K562 (cell line): ENCODE measurements at regions not wholly inside any gene's neighbourhood (a gene's known extent, or its start where the extent isn't known, plus 50 kb on each side); places are given as distances from the start of the nearest gene placed in this dataset.
A peak's percentile ranks its signal among the peaks of the same experiment; 100 is the strongest.

Experiments
- BMI1 ChIP-seq: fragments of 150-350 bp; IDR thresholded peaks from 2 replicates; pipeline ENCODE4 v1.6.1; 2014; ENCODE audit warnings: low read length
- CBFA2T2 ChIP-seq: fragments of 450-650 bp; conservative IDR thresholded peaks from 2 replicates; pipeline ENCODE4 v1.6.1; 2017; ENCODE audit warnings: mild to moderate bottlenecking
- CTCF ChIP-seq, 3 experiments: IDR thresholded peaks in 2 of 3; conservative IDR thresholded peaks in 1 of 3; 2 replicates each; pipeline ENCODE4 v1.5.1; 2011 to 2012; ENCODE audit warnings: low read length in 3 of 3, mild to moderate bottlenecking in 3 of 3, control low read depth in 2 of 3, improper control_type of control experiment in 1 of 3, inconsistent platforms in 1 of 3, low read depth in 1 of 3, mixed read lengths in 1 of 3, moderate library complexity in 1 of 3; ENCODE audit not compliant: insufficient read depth in 2 of 3
- E2F3 ChIP-seq: fragments of 250-450 bp; sonication (Bioruptor Pico); IDR thresholded peaks from 2 replicates; pipeline ENCODE4 v1.4.0; 2020; ENCODE audit warnings: mild to moderate bottlenecking
- HDAC6 ChIP-seq: IDR thresholded peaks from 2 replicates; pipeline ENCODE4 v1.6.1; 2012; ENCODE audit warnings: low read depth, mild to moderate bottlenecking, control low read depth, inconsistent platforms, low read length, moderate library complexity
- HDGF ChIP-seq: fragments of 450-650 bp; IDR thresholded peaks from 2 replicates; pipeline ENCODE4 v1.6.1; 2016
- HIVEP1 ChIP-seq: fragments of 250-450 bp; sonication (Bioruptor Pico); IDR thresholded peaks from 2 replicates; pipeline ENCODE4 v1.4.0; 2020; ENCODE audit warnings: mild to moderate bottlenecking
- JUN ChIP-seq, 2 experiments: sonication (generic) in 1 of 2; formaldehyde crosslinking in 1 of 2; IDR thresholded peaks; 2 replicates each; pipeline versions ENCODE4 v1.6.1 to v1.8.0; 2012 to 2022; ENCODE audit warnings: borderline replicate concordance in 2 of 2, mild to moderate bottlenecking in 2 of 2, improper control_type of control experiment in 1 of 2, low read depth in 1 of 2, low read length in 1 of 2, missing genetic modification reagents in 1 of 2
- MCM2 ChIP-seq: fragments of 450-650 bp; IDR thresholded peaks from 2 replicates; pipeline ENCODE4 v1.6.1; 2017; ENCODE audit warnings: low read depth, mild to moderate bottlenecking
- NR4A1 ChIP-seq, 2 experiments: fragments of 250-450 bp in 1 of 2; fragments of 450-650 bp in 1 of 2; sonication (Bioruptor Pico) in 1 of 2; IDR thresholded peaks; 2 replicates each; pipeline versions ENCODE4 v1.4.0 to v1.6.1; 2016 to 2020; ENCODE audit warnings: mild to moderate bottlenecking in 2 of 2, missing compliant biosample characterization in 1 of 2, missing genetic modification characterization in 1 of 2, moderate library complexity in 1 of 2
- OTX1 ChIP-seq: fragments of 450-650 bp; formaldehyde crosslinking; IDR thresholded peaks from 2 replicates; pipeline ENCODE4 v1.4.0; 2022; ENCODE audit warnings: mild to moderate bottlenecking
- PCBP1 ChIP-seq: fragments of 200-400 bp; formaldehyde crosslinking; IDR thresholded peaks from 2 replicates; pipeline ENCODE4 v1.6.1; 2018; ENCODE audit warnings: mild to moderate bottlenecking, low read depth, low read length; ENCODE audit not compliant: poor library complexity, severe bottlenecking
- PHB2 ChIP-seq: fragments of 450-650 bp; IDR thresholded peaks from 2 replicates; pipeline ENCODE4 v1.6.1; 2017; ENCODE audit warnings: low read depth
- RREB1 ChIP-seq: fragments of 250-450 bp; sonication (Bioruptor Pico); IDR thresholded peaks from 2 replicates; pipeline ENCODE4 v1.4.0; 2020
- SAP30 ChIP-seq: fragments of 200-600 bp; sonication (generic); IDR thresholded peaks from 2 replicates; pipeline ENCODE4 v1.6.1; 2012; ENCODE audit warnings: borderline replicate concordance, low read depth, mild to moderate bottlenecking, moderate library complexity, low read length, control low read depth, inconsistent platforms; ENCODE audit not compliant: insufficient read depth, poor library complexity, severe bottlenecking
- THRA ChIP-seq: fragments of 450-650 bp; IDR thresholded peaks from 2 replicates; pipeline ENCODE4 v1.6.1; 2017; ENCODE audit warnings: mild to moderate bottlenecking, moderate library complexity
- ZFP1 ChIP-seq: fragments of 450-650 bp; formaldehyde crosslinking; IDR thresholded peaks from 2 replicates; pipeline ENCODE4 v1.4.0; 2020; ENCODE audit warnings: mild to moderate bottlenecking, mixed read lengths
- ZNF175 ChIP-seq: fragments of 200-800 bp; sonication (Bioruptor generic); IDR thresholded peaks from 2 replicates; pipeline ENCODE4 v1.6.1; 2016; ENCODE audit warnings: low read depth, mild to moderate bottlenecking, missing genetic modification characterization, missing compliant biosample characterization
- ZNF696 ChIP-seq: fragments of 250-450 bp; sonication (Bioruptor Pico); conservative IDR thresholded peaks from 2 replicates; pipeline ENCODE4 v1.4.0; 2020; ENCODE audit warnings: mild to moderate bottlenecking, moderate library complexity
- ZNF75A ChIP-seq: fragments of 450-650 bp; formaldehyde crosslinking; IDR thresholded peaks from 2 replicates; pipeline ENCODE4 v1.4.0; 2020; ENCODE audit warnings: mild to moderate bottlenecking
- ZNF780A ChIP-seq: fragments of 250-450 bp; sonication (Bioruptor Pico); IDR thresholded peaks from 2 replicates; pipeline ENCODE4 v1.5.0; 2021; ENCODE audit warnings: mild to moderate bottlenecking

- TF ChIP-seq ZNF780A (no peak), OTX1 (CRISPR knock-in tag) (peak; percentile 92; the same call in 1 of the 2 replicates), HDGF (no peak), THRA (no peak), CTCF (IDR thresholded peaks at IDR 0.05 in 2 of 3, conservative IDR thresholded peaks at IDR 0.05 in 1 of 3; ENCODE audit: insufficient read depth in 2 of 3, low read depth in 1 of 3, low read length in 3 of 3) (no peak), HDAC6 (no peak), HIVEP1 (peak; percentile 86; the same call in 1 of the 2 replicates), NR4A1 (CRISPR knock-in tag; IDR thresholded peaks at IDR 0.05) (no peak), NR4A1 (tag; IDR thresholded peaks at IDR 0.05) (peak; percentile 61; the same call in 1 of the 2 replicates), JUN (IDR thresholded peaks at IDR 0.05; ENCODE audit: borderline replicate concordance, low read depth, low read length) (0 out of 2 replicates have a peak, but pooled peaks have one; percentile 15), JUN (CRISPR knock-in tag; IDR thresholded peaks at IDR 0.05; ENCODE audit: borderline replicate concordance) (no peak), ZFP1 (peak; percentile 65; the same call in 1 of the 2 replicates), SAP30 (no peak), BMI1 (no peak), PHB2 (no peak), ZNF696 (peak; percentile 9; the same call in 1 of the 2 replicates), E2F3 (CRISPR knock-in tag) (0 out of 2 replicates have a peak, but pooled peaks have one; percentile 73), ZNF175 (CRISPR knock-in tag) (peak; percentile 64; the same call in 1 of the 2 replicates), RREB1 (CRISPR knock-in tag) (peak; percentile 92), ZNF75A (CRISPR knock-in tag) (peak; percentile 79), PCBP1 (no peak), MCM2 (no peak), CBFA2T2 (no peak)
Observed at GRCh38 chr7:106814887-106815286, 50.2 kb upstream of the PIK3CG start (continued).
